Spleen (tissue), 7 donors: ENCODE measurements at regions not wholly inside any gene's neighbourhood (a gene's known extent, or its start where the extent isn't known, plus 50 kb on each side); places are given as distances from the start of the nearest gene placed in this dataset.

Experiments used
- POLR2A ChIP-seq, 3 donors: fragments of 450-650 bp; IDR thresholded peaks; one replicate each; pipeline ENCODE4 v1.5.1; 2017; ENCODE audit warnings: antibody characterized with exemption in 3 of 3, mild to moderate bottlenecking in 1 of 3
- POLR2AphosphoS5 ChIP-seq, 3 donors: sonication (generic); formaldehyde crosslinking; IDR thresholded peaks; one replicate each; pipeline ENCODE4 v1.5.1; 2017; ENCODE audit warnings: antibody characterized with exemption in 3 of 3
- TF ChIP-seq, protein P1 (sequence below), 11 experiments: fragments of 200-600 bp in 7 of 11; fragments of 450-650 bp in 4 of 11; sonication (generic) in 4 of 11; IDR thresholded peaks in 8 of 11; conservative IDR thresholded peaks in 3 of 11; 1 replicate in 7 of 11; 2 replicates in 4 of 11; pipeline versions ENCODE4 v1.4.0 to v1.8.0; 2016 to 2021; ENCODE audit warnings: antibody characterized with exemption in 11 of 11, inconsistent platforms in 4 of 11, mild to moderate bottlenecking in 1 of 11
- donor health status: DM: no; HTN: no; CAD: no; lungs with moderate emphysema.
- donor health status: DM: no; HTN: no; CAD: no.
- donor health status: DM: no; HTN: no; CAD: no.

DNA sequence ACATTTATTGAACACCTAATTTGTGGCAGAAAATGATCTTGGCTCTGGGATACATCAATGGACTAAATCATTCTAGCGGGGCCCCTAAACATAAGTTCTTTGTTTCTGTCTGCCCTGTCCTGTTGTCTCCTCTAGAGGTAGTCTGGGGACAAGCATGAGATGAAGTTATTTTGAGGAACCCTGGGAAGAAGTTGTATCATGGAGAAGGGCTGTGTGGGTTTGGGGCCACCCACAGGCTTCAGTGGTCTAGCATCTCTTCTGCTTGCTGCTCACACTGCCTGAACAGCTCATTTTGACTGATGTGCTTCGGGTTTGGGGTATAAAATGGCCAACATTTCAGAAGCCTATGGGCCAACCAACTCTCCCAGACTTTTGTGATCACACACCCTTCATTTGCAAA is 50.3 kb upstream of the OSBPL11 start:
- TF ChIP-seq, protein P1, sequence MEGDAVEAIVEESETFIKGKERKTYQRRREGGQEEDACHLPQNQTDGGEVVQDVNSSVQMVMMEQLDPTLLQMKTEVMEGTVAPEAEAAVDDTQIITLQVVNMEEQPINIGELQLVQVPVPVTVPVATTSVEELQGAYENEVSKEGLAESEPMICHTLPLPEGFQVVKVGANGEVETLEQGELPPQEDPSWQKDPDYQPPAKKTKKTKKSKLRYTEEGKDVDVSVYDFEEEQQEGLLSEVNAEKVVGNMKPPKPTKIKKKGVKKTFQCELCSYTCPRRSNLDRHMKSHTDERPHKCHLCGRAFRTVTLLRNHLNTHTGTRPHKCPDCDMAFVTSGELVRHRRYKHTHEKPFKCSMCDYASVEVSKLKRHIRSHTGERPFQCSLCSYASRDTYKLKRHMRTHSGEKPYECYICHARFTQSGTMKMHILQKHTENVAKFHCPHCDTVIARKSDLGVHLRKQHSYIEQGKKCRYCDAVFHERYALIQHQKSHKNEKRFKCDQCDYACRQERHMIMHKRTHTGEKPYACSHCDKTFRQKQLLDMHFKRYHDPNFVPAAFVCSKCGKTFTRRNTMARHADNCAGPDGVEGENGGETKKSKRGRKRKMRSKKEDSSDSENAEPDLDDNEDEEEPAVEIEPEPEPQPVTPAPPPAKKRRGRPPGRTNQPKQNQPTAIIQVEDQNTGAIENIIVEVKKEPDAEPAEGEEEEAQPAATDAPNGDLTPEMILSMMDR (IDR thresholded peaks at IDR 0.05 in 8 of 11, conservative IDR thresholded peaks at IDR 0.05 in 3 of 11), result no peak
- TF ChIP-seq POLR2A (IDR thresholded peaks at IDR 0.05), result no peak
- TF ChIP-seq POLR2AphosphoS5 (IDR thresholded peaks at IDR 0.05), result no peak
